GM12865 (cell line): ENCODE measurements at regions not wholly inside any gene's neighbourhood (a gene's known extent, or its start where the extent isn't known, plus 50 kb on each side); places are given as distances from the start of the nearest gene placed in this dataset.

ENCODE experiments used
- DNase-seq: peaks from one replicate; pipeline ENCODE4 v3.0.0; 2010; ENCODE audit warnings: low read depth
- H3K4me3 ChIP-seq: 2 replicates; pipeline ENCODE4 v1.5.1; 2011; ENCODE audit warnings: mild to moderate bottlenecking, low read depth, low read length, control low read depth
- CTCF ChIP-seq: IDR thresholded peaks from 2 replicates; pipeline ENCODE4 v1.5.1; 2011; ENCODE audit warnings: low read length, control low read depth, low read depth, inconsistent platforms; ENCODE audit not compliant: insufficient read depth; ENCODE audit errors: missing control alignments

- DNase-seq, result no peak
- no peak overlapping the region for H3K4me3 ChIP-seq
- TF ChIP-seq CTCF, result no peak
Measured at GRCh38 chr14:53683229-53683628, 273.4 kb downstream of the BMP4 start.

GRCh38 chr14:53672526-53672925 lies 284.1 kb downstream of the BMP4 start:
- no peak for TF ChIP-seq CTCF
- H3K4me3 ChIP-seq, result no peak overlapping the region

DNA sequence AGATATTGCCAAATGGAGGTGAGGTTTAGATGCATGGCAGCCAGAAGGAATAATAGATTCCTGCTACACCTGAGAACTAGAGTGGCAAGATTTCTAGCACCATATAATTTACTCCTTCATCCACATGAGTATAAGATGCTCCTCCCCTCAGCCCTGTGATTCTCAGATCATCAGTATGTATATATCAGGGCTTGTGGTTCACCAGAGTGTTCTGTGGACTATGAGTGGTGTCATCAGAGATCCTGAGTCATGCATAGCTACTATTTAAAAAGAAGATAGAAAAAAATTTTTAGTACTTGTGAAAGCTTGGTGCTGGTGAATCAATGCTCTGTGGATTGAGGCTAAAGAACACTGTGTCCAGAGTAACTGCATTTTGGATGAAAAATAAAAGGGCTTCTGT lies 285.9 kb downstream of the BMP4 start:
- no peak for DNase-seq
- TF ChIP-seq CTCF, result no peak
- no peak overlapping the region for H3K4me3 ChIP-seq

More at GRCh38 chr14:53672526-53672925, 284.1 kb downstream of the BMP4 start:
- DNase-seq, result no peak

DNA sequence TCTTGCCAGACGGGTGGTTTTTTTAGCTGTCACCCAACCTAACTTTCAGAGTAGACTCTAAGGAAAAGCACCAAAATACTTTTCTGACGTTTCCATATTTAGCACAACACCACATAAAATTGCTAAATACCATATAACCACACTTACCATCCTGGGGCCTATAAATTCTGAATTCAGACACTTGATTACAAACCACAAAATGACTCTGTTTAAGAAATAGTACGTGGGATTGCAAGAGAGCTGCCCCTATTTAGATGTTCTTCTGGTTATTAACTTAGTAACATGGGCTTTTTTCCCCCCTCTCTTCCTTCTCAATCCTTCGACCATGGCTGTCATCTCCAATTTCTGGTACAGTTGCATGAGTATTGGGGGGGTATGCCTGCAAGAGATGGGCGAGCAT lies 287.7 kb downstream of the BMP4 start:
- no peak for DNase-seq

GRCh38 chr14:53663709-53664108 lies 292.9 kb downstream of the BMP4 start:
- TF ChIP-seq CTCF, result no peak
- H3K4me3 ChIP-seq, result no peak overlapping the region
- no peak for DNase-seq

More for the DNA sequence above, 287.7 kb downstream of the BMP4 start:
- TF ChIP-seq CTCF, result no peak
- no peak overlapping the region for H3K4me3 ChIP-seq

DNA sequence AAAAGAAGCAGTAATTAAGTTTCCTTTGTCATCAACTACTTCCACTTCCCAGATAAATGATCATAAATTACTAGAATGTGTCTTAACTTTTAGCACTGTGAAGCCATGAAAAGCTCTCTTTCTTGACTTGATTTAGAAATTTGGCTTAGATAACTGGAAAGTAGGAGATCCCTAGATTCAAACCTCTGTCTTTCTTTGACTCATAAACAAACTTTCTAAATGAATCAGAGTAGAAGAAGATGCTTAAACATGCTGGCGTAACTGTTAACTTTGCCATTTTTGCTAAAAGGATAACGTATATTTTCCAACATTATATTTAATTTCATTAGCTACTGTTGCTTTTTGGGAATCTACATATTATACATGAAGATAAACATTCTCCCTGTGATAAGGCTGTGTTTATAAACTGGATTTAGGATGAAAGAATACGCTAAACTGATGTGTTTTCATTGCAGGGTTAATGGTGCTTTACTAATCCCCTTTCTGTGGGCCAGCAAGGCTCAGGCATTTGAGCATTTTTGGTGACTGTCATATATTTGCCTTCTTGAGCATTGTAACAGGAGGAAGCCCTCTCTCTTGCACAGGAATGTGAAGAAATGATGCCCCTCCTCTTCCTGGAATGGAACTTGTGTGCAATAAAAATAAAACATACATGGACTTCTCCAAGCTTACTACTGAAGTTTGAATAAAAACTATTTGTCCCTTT lies 301.4 kb downstream of the BMP4 start:
- H3K4me3 ChIP-seq, result no peak overlapping the region
- peak; percentile 22 for DNase-seq
- no peak for TF ChIP-seq CTCF

GRCh38 chr14:53652068-53652467 lies 304.6 kb downstream of the BMP4 start:
- TF ChIP-seq CTCF, result no peak
- no peak for DNase-seq
- H3K4me3 ChIP-seq, result no peak overlapping the region
